H1 (cell line): ENCODE measurements at regions not wholly inside any gene's neighbourhood (a gene's known extent, or its start where the extent isn't known, plus 50 kb on each side); places are given as distances from the start of the nearest gene placed in this dataset.

Source experiments
- EZH2 ChIP-seq: fragments of 200-600 bp; sonication (generic); IDR thresholded peaks from 2 replicates; pipeline ENCODE4 v1.7.1; 2012; ENCODE audit warnings: low read depth, mild to moderate bottlenecking, moderate library complexity, low read length, inconsistent platforms; ENCODE audit not compliant: severe bottlenecking
- SAP30 ChIP-seq: fragments of 300-600 bp; sonication (generic); IDR thresholded peaks from 2 replicates; pipeline ENCODE4 v1.7.1; 2012; ENCODE audit warnings: low read length, moderate library complexity, mild to moderate bottlenecking, inconsistent platforms; ENCODE audit not compliant: insufficient read depth, insufficient replicate concordance

DNA sequence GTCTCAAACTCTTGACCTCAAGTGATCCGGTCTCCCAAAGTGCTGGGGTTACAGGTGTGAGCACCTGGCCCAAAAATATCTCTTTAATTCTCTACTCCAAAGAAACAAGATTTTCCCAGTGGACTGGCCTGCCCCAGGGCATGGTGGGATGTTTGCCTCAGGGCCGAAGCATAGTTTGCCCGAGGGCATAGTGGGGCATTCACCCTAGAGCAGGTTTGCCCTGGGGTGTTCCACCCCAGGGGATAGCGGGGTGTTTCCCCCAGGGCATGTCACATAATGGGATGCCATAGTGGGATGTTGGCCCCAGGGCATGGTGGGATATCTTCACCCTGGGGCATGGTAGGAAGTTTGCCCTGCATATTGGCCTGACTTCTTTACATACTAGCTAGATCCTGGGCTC, 97.2 kb downstream of the VEGFA start (continued):
- no peak for TF ChIP-seq EZH2
- TF ChIP-seq SAP30 = no peak
- TF ChIP-seq, all 59 proteins: peak for 0
